Nephron (organoid): ENCODE measurements at regions not wholly inside any gene's neighbourhood (a gene's known extent, or its start where the extent isn't known, plus 50 kb on each side); places are given as distances from the start of the nearest gene placed in this dataset.
A peak's percentile ranks its signal among the peaks of the same experiment; 100 is the strongest.

Experiments
- H3K27ac Mint-ChIP-seq, 3 experiments: 2 replicates each; pipeline ENCODE4 v1.8.0; 2020; ENCODE audit warnings: mixed read lengths in 3 of 3, mild to moderate bottlenecking in 2 of 3, moderate library complexity in 1 of 3
- H3K27me3 Mint-ChIP-seq: 2 replicates; pipeline ENCODE4 v1.8.0; 2021; ENCODE audit warnings: low read depth, mild to moderate bottlenecking, moderate library complexity, mixed read lengths
- H3K36me3 Mint-ChIP-seq: 2 replicates; pipeline ENCODE4 v1.8.0; 2020; ENCODE audit warnings: low read depth, mixed read lengths
- H3K4me1 Mint-ChIP-seq: 2 replicates; pipeline ENCODE4 v1.8.0; 2020; ENCODE audit warnings: mixed read lengths
- H3K4me3 Mint-ChIP-seq, 3 experiments: 2 replicates each; pipeline ENCODE4 v1.8.0; 2020; ENCODE audit warnings: mild to moderate bottlenecking in 3 of 3, mixed read lengths in 3 of 3, moderate library complexity in 2 of 3
- H3K9me3 Mint-ChIP-seq: 2 replicates; pipeline ENCODE4 v1.8.0; 2020; ENCODE audit warnings: mixed read lengths
- CTCF ChIP-seq, 3 experiments: fragments of 200-600 bp; sonication (generic); IDR thresholded peaks; one replicate each; pipeline ENCODE4 v1.5.0; 2021; ENCODE audit warnings: antibody characterized with exemption in 3 of 3; ENCODE audit not compliant: unreplicated experiment in 3 of 3

- Mint-ChIP-seq H3K27ac (peak overlapping the region in 1 of 3 experiments; percentile 57), H3K4me3 (no peak overlapping the region)
These were observed 66.2 kb upstream of the CLINT1 start for GRCh38 chr5:157924931-157925729.

GRCh38 chr5:157924490-157924889 is 65.5 kb upstream of the CLINT1 start:
- Mint-ChIP-seq H3K36me3 (no peaks in the 10 kb centered on the region), H3K27ac (peak overlapping the region in 1 of 3 experiments; percentile 57), H3K9me3 (no peaks in the 10 kb centered on the region), H3K4me1 (peaks cover 16% of the 10 kb centered on the region), H3K4me3 (no peak overlapping the region), H3K27me3 (peaks cover 7% of the 10 kb centered on the region)
- no peak for TF ChIP-seq CTCF (IDR thresholded peaks at IDR 0.05; ENCODE audit: unreplicated experiment in 3 of 3)

More at GRCh38 chr5:157924931-157925729, 66.2 kb upstream of the CLINT1 start:
- H3K9me3 Mint-ChIP-seq = no peaks in the 10 kb centered on the region
- H3K36me3 Mint-ChIP-seq = no peaks in the 10 kb centered on the region
- TF ChIP-seq CTCF (IDR thresholded peaks at IDR 0.05; ENCODE audit: unreplicated experiment in 3 of 3) = no peak
- H3K4me1 Mint-ChIP-seq = peaks cover 11% of the 10 kb centered on the region
- peaks cover 7% of the 10 kb centered on the region for H3K27me3 Mint-ChIP-seq

- Mint-ChIP-seq H3K36me3 (no peaks in the 10 kb centered on the region), H3K4me3 (no peak overlapping the region), H3K27me3 (peaks cover 7% of the 10 kb centered on the region), H3K9me3 (no peaks in the 10 kb centered on the region), H3K27ac (no peak overlapping the region), H3K4me1 (peaks cover 23% of the 10 kb centered on the region)
- no peak for TF ChIP-seq CTCF (IDR thresholded peaks at IDR 0.05; ENCODE audit: unreplicated experiment in 3 of 3)
These were observed 64.8 kb upstream of the CLINT1 start for GRCh38 chr5:157923765-157924164.

- Mint-ChIP-seq H3K4me1 (peaks cover 33% of the 10 kb centered on the region), H3K36me3 (no peaks in the 10 kb centered on the region), H3K27ac (no peak overlapping the region), H3K27me3 (peaks cover 7% of the 10 kb centered on the region), H3K9me3 (no peaks in the 10 kb centered on the region), H3K4me3 (no peak overlapping the region)
- TF ChIP-seq CTCF (IDR thresholded peaks at IDR 0.05; ENCODE audit: unreplicated experiment in 3 of 3) = no peak
These were observed 63.1 kb upstream of the CLINT1 start for GRCh38 chr5:157922026-157922425.

- Mint-ChIP-seq H3K9me3 (no peaks in the 10 kb centered on the region), H3K4me3 (no peak overlapping the region), H3K4me1 (peaks cover 35% of the 10 kb centered on the region), H3K27ac (no peak overlapping the region), H3K27me3 (peaks cover 7% of the 10 kb centered on the region), H3K36me3 (no peaks in the 10 kb centered on the region)
- TF ChIP-seq CTCF (IDR thresholded peaks at IDR 0.05; ENCODE audit: unreplicated experiment in 3 of 3) = no peak
These were observed 61.9 kb upstream of the CLINT1 start for GRCh38 chr5:157920828-157921170.
